Chondrocyte (in vitro differentiated cells): ENCODE measurements at regions not wholly inside any gene's neighbourhood (a gene's known extent, or its start where the extent isn't known, plus 50 kb on each side); places are given as distances from the start of the nearest gene placed in this dataset.

Source experiments
- DNase-seq: peaks from one replicate; pipeline ENCODE4 v3.0.0; 2021; ENCODE audit warnings: mixed read lengths, low spot score
- H3K27ac Mint-ChIP-seq: one replicate; pipeline ENCODE4 v1.8.0; 2021; ENCODE audit warnings: mild to moderate bottlenecking, moderate library complexity, mixed read lengths; ENCODE audit not compliant: unreplicated experiment
- H3K27me3 Mint-ChIP-seq: 2 replicates; pipeline ENCODE4 v1.8.0; 2021; ENCODE audit warnings: low read depth, mixed read lengths
- H3K36me3 Mint-ChIP-seq: 2 replicates; pipeline ENCODE4 v1.8.0; 2021; ENCODE audit warnings: low read depth, mixed read lengths
- H3K4me1 Mint-ChIP-seq: 2 replicates; pipeline ENCODE4 v1.8.0; 2021; ENCODE audit warnings: low read depth, mild to moderate bottlenecking, mixed read lengths
- H3K4me3 Mint-ChIP-seq: one replicate; pipeline ENCODE4 v1.8.0; 2021; ENCODE audit warnings: mild to moderate bottlenecking, moderate library complexity, mixed read lengths; ENCODE audit not compliant: unreplicated experiment
- H3K9me3 Mint-ChIP-seq: 2 replicates; pipeline ENCODE4 v1.8.0; 2021; ENCODE audit warnings: low read depth, mixed read lengths
- CTCF ChIP-seq: fragments of 200-600 bp; sonication (generic); IDR thresholded peaks from 2 replicates; pipeline ENCODE4 v1.5.0; 2021; ENCODE audit warnings: antibody characterized with exemption, mild to moderate bottlenecking, moderate library complexity

GRCh38 chr5:103891151-103891550 is 328.6 kb upstream of the NUDT12 start:
- H3K4me1 Mint-ChIP-seq = peaks cover 9% of the 10 kb centered on the region
- no peak overlapping the region for H3K4me3 Mint-ChIP-seq
- DNase-seq = no peak
- H3K36me3 Mint-ChIP-seq = no peaks in the 10 kb centered on the region
- H3K27me3 Mint-ChIP-seq = no peaks in the 10 kb centered on the region
- no peak for TF ChIP-seq CTCF
- H3K9me3 Mint-ChIP-seq = no peaks in the 10 kb centered on the region
- no peak overlapping the region for H3K27ac Mint-ChIP-seq

DNA sequence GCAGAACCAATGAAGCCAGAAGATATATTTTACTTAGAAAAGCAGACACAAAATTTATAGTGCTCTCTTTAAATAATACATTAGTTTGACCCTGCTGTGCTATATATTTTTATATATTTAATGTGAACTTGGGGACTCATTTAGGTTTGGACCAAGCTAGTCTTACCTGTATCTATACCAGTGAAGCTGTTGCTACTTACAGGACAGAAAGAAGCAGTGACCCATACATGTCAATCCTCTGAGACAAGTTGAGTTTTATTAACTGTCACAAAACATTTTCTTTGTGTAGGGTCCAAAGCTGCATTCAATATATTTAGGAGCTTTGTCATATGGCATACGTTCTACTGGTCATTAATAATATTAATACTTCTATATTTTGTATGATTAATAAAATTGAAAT is 327.7 kb upstream of the NUDT12 start:
- Mint-ChIP-seq H3K27ac (no peak overlapping the region), H3K4me3 (no peak overlapping the region), H3K4me1 (peaks cover 9% of the 10 kb centered on the region), H3K27me3 (no peaks in the 10 kb centered on the region), H3K9me3 (no peaks in the 10 kb centered on the region), H3K36me3 (no peaks in the 10 kb centered on the region)
- no peak for TF ChIP-seq CTCF
- no peak for DNase-seq

GRCh38 chr5:103889500-103890209 is 327.1 kb upstream of the NUDT12 start:
- no peaks in the 10 kb centered on the region for H3K9me3 Mint-ChIP-seq
- no peaks in the 10 kb centered on the region for H3K27me3 Mint-ChIP-seq
- DNase-seq = no peak
- no peak for TF ChIP-seq CTCF
- H3K4me1 Mint-ChIP-seq = peaks cover 5% of the 10 kb centered on the region
- no peak overlapping the region for H3K27ac Mint-ChIP-seq
- no peak overlapping the region for H3K4me3 Mint-ChIP-seq
- H3K36me3 Mint-ChIP-seq = no peaks in the 10 kb centered on the region

GRCh38 chr5:103886826-103887225 is 324.2 kb upstream of the NUDT12 start:
- Mint-ChIP-seq H3K27me3 (no peaks in the 10 kb centered on the region), H3K27ac (no peak overlapping the region), H3K36me3 (no peaks in the 10 kb centered on the region), H3K4me1 (peaks cover 5% of the 10 kb centered on the region), H3K9me3 (no peaks in the 10 kb centered on the region), H3K4me3 (no peak overlapping the region)
- no peak for DNase-seq
- TF ChIP-seq CTCF = no peak

GRCh38 chr5:103883143-103883542 is 320.6 kb upstream of the NUDT12 start:
- Mint-ChIP-seq H3K27ac (no peak overlapping the region), H3K4me1 (peaks cover 5% of the 10 kb centered on the region), H3K27me3 (no peaks in the 10 kb centered on the region), H3K36me3 (no peaks in the 10 kb centered on the region), H3K9me3 (no peaks in the 10 kb centered on the region), H3K4me3 (no peak overlapping the region)
- no peak for DNase-seq
- TF ChIP-seq CTCF = no peak
